B cell (primary cell): ENCODE measurements at regions not wholly inside any gene's neighbourhood (a gene's known extent, or its start where the extent isn't known, plus 50 kb on each side); places are given as distances from the start of the nearest gene placed in this dataset.

Source experiments
- ATAC-seq: fragments of 200-7000 bp; cut with Tn5 transposase; one replicate; pipeline ENCODE4 v1.10.0; 2021; ENCODE audit warnings: low read depth, mild to moderate bottlenecking, moderate number of reproducible peaks, moderate library complexity
- CTCF ChIA-PET: fragments of 350-600 bp; sonication (Branson Sonifier 250); formaldehyde crosslinking; loops from one replicate; lab custom pipeline; 2021; ENCODE audit warnings: antibody characterized with exemption, inconsistent platforms; lab: Charles Lee
- POLR2A ChIA-PET: fragments of 350-600 bp; sonication (Branson Sonifier 250); formaldehyde crosslinking; loops from one replicate; lab custom pipeline; 2021; ENCODE audit warnings: antibody characterized with exemption; lab: Charles Lee
- DNase-seq: peaks from one replicate; pipeline ENCODE4 v3.0.0; 2013
- H2AFZ ChIP-seq: 2 replicates; pipeline ENCODE4 v1.6.1; 2012; ENCODE audit warnings: mild to moderate bottlenecking, low read depth, low read length; ENCODE audit not compliant: insufficient read depth, poor library complexity, severe bottlenecking
- H3K27ac ChIP-seq, 2 donors: 1 replicate in 1 of 2; 2 replicates in 1 of 2; pipeline ENCODE4 v1.5.1; 2012 to 2013; ENCODE audit warnings: low read length in 2 of 2, mild to moderate bottlenecking in 2 of 2, moderate library complexity in 1 of 2
- H3K27me3 ChIP-seq, 4 experiments: fragments of 200-600 bp in 1 of 4; sonication (generic) in 1 of 4; replicated peaks in 1 of 4; 1 replicate in 2 of 4; 2 replicates in 2 of 4; pipeline versions ENCODE4 v1.6.1 to v1.7.0; 2013 to 2016; ENCODE audit warnings: low read length in 3 of 4, mild to moderate bottlenecking in 2 of 4, mixed read lengths in 1 of 4, moderate library complexity in 1 of 4; ENCODE audit not compliant: insufficient read depth in 4 of 4, control insufficient read depth in 3 of 4; ENCODE audit errors: control extremely low read depth in 1 of 4
- H3K36me3 ChIP-seq, 2 experiments: replicated peaks in 1 of 2; 1 replicate in 1 of 2; 2 replicates in 1 of 2; pipeline versions ENCODE4 v1.6.1 to v1.7.1; 2013; ENCODE audit warnings: low read length in 1 of 2; ENCODE audit not compliant: insufficient read depth in 2 of 2, control insufficient read depth in 1 of 2; ENCODE audit errors: control extremely low read depth in 1 of 2, extremely low read depth in 1 of 2
- H3K4me1 ChIP-seq, 2 donors: fragments of 200-600 bp in 1 of 2; sonication (generic) in 1 of 2; 1 replicate in 1 of 2; 2 replicates in 1 of 2; pipeline versions ENCODE4 v1.5.1 to v1.6.1; 2013 to 2017; ENCODE audit warnings: low read length in 2 of 2; ENCODE audit not compliant: control insufficient read depth in 2 of 2, insufficient read depth in 2 of 2
- H3K4me2 ChIP-seq: replicated peaks from 2 replicates; pipeline ENCODE3; 2012; ENCODE audit warnings: mild to moderate bottlenecking, low read depth, low read length; ENCODE audit not compliant: poor library complexity, severe bottlenecking
- H3K4me3 ChIP-seq, 5 experiments: fragments of 200-600 bp in 1 of 5; sonication (generic) in 1 of 5; 1 replicate in 3 of 5; 2 replicates in 2 of 5; pipeline versions ENCODE4 v1.5.1 to v1.7.0; 2011 to 2016; ENCODE audit warnings: low read length in 4 of 5, mild to moderate bottlenecking in 4 of 5, low read depth in 2 of 5, control low read depth in 1 of 5, moderate library complexity in 1 of 5; ENCODE audit not compliant: insufficient read depth in 1 of 5; ENCODE audit errors: control extremely low read depth in 1 of 5, extremely low read depth in 1 of 5
- H3K79me2 ChIP-seq: fragments of 200-600 bp; sonication (generic); one replicate; pipeline ENCODE4 v1.6.0; 2016; ENCODE audit warnings: low read length; ENCODE audit not compliant: control insufficient read depth, insufficient read depth
- H3K9ac ChIP-seq: fragments of 200-600 bp; sonication (generic); 2 replicates; pipeline ENCODE4 v1.6.1; 2017; ENCODE audit warnings: mild to moderate bottlenecking, low read length, moderate library complexity
- H3K9me3 ChIP-seq, 3 donors: one replicate each; pipeline versions ENCODE4 v1.6.1 to v1.7.1; 2013; ENCODE audit warnings: low read length in 2 of 3; ENCODE audit not compliant: control insufficient read depth in 2 of 3, insufficient read depth in 1 of 3; ENCODE audit errors: control extremely low read depth in 1 of 3
- H4K20me1 ChIP-seq: 2 replicates; pipeline ENCODE4 v1.6.0; 2012; ENCODE audit warnings: mild to moderate bottlenecking, low read length; ENCODE audit not compliant: insufficient read depth, control insufficient read depth, poor library complexity, severe bottlenecking
- H3K27ac Mint-ChIP-seq: one replicate; pipeline ENCODE4 v1.8.0; 2021; ENCODE audit warnings: mixed read lengths
- H3K27me3 Mint-ChIP-seq: one replicate; pipeline ENCODE4 v1.8.0; 2021; ENCODE audit warnings: mixed read lengths
- H3K4me1 Mint-ChIP-seq: one replicate; pipeline ENCODE4 v1.8.0; 2021; ENCODE audit warnings: mixed read lengths
- H3K4me3 Mint-ChIP-seq: one replicate; pipeline ENCODE4 v1.8.0; 2021; ENCODE audit warnings: mixed read lengths
- H3K9me3 Mint-ChIP-seq: one replicate; pipeline ENCODE4 v1.8.0; 2022; ENCODE audit warnings: mixed read lengths; ENCODE audit not compliant: insufficient read depth
- CTCF ChIP-seq: fragments of 200-600 bp; IDR thresholded peaks from one replicate; pipeline ENCODE4 v1.8.0; 2022; ENCODE audit warnings: antibody characterized with exemption, mild to moderate bottlenecking
- EZH2 ChIP-seq: IDR thresholded peaks from 2 replicates; pipeline ENCODE4 v1.6.1; 2012; ENCODE audit warnings: borderline replicate concordance, low read depth, mild to moderate bottlenecking, moderate library complexity, low read length; ENCODE audit not compliant: insufficient read depth, poor library complexity, severe bottlenecking
- WGBS: methylation state at CpG from one replicate; pipeline ENCODE4 v1.1.5; 2013; ENCODE audit warnings: missing lambda C conversion rate; ENCODE audit not compliant: insufficient coverage; 5-methylcytosine and 5-hydroxymethylcytosine counted together
- intact Hi-C: fragments of 100-400 bp; cut with micrococcal nuclease; formaldehyde crosslinking; loops from one replicate; pipeline ENCODE4 v1.10.0; 2022

- Mint-ChIP-seq H3K4me1 (no peaks in the 10 kb centered on the region), H3K9me3 (no peaks in the 10 kb centered on the region), H3K4me3 (no peak overlapping the region), H3K27ac (no peak overlapping the region), H3K27me3 (no peaks in the 10 kb centered on the region)
- H3K9ac ChIP-seq: no peak overlapping the region
- no peaks in the 10 kb centered on the region for H3K4me1 ChIP-seq
- ATAC-seq: no peak
- no peaks in the 10 kb centered on the region for H3K79me2 ChIP-seq
- intact Hi-C loops: no loop called here
- WGBS: 0% methylated on average over 1 of the region's 1 CpG
- no peak overlapping the region for H3K27ac ChIP-seq
- TF ChIP-seq CTCF (no peak), EZH2 (no peak)
- ChIA-PET CTCF (no interaction called here), POLR2A (no interaction called here)
- no peak overlapping the region for H3K4me2 ChIP-seq
- no peak for DNase-seq
- H3K9me3 ChIP-seq: no peaks in the 10 kb centered on the region
- no peak overlapping the region for H2AFZ ChIP-seq
- H4K20me1 ChIP-seq: no peaks in the 10 kb centered on the region
- H3K4me3 ChIP-seq: no peak overlapping the region
- no peaks in the 10 kb centered on the region for H3K27me3 ChIP-seq
- no peaks in the 10 kb centered on the region for H3K36me3 ChIP-seq
These were observed 145.8 kb upstream of the GULP1 start for GRCh38 chr2:188145885-188146284.

GRCh38 chr2:188146888-188147287, 144.8 kb upstream of the GULP1 start:
- Mint-ChIP-seq H3K4me3 (no peak overlapping the region), H3K27ac (no peak overlapping the region), H3K27me3 (no peaks in the 10 kb centered on the region), H3K9me3 (no peaks in the 10 kb centered on the region), H3K4me1 (no peaks in the 10 kb centered on the region)
- no peak overlapping the region for H3K4me2 ChIP-seq
- no peaks in the 10 kb centered on the region for H4K20me1 ChIP-seq
- intact Hi-C loops: no loop called here
- no CpG with 5 or more reads among the region's 1 CpG for WGBS
- ChIA-PET POLR2A (no interaction called here), CTCF (no interaction called here)
- DNase-seq (no peak), ATAC-seq (no peak)
- no peaks in the 10 kb centered on the region for H3K4me1 ChIP-seq
- no peak overlapping the region for H3K4me3 ChIP-seq
- no peaks in the 10 kb centered on the region for H3K36me3 ChIP-seq
- no peak overlapping the region for H2AFZ ChIP-seq
- H3K9me3 ChIP-seq: no peaks in the 10 kb centered on the region
- no peaks in the 10 kb centered on the region for H3K27me3 ChIP-seq
- no peak for TF ChIP-seq EZH2
- no peak for TF ChIP-seq CTCF
- H3K9ac ChIP-seq: no peak overlapping the region
- no peak overlapping the region for H3K27ac ChIP-seq
- no peaks in the 10 kb centered on the region for H3K79me2 ChIP-seq
